GM21529 (cell line): ENCODE measurements at regions not wholly inside any gene's neighbourhood (a gene's known extent, or its start where the extent isn't known, plus 50 kb on each side); places are given as distances from the start of the nearest gene placed in this dataset.
"Not testable (repeated sequence)": the region's sequence is repeated elsewhere in the genome, so short reads cannot be mapped to it uniquely, and the experiment has no call there.

Source experiments
- ATAC-seq: cut with Tn5 transposase; IDR thresholded peaks from one replicate; pipeline ENCODE4 v1.9.1; 2021; ENCODE audit not compliant: unreplicated experiment

GRCh38 chrX:64853424-64853823, 122.8 kb downstream of the ZC4H2 start:
- no peak for ATAC-seq

- ATAC-seq, result no peak
Measured at GRCh38 chrX:64850371-64851082, 125.7 kb downstream of the ZC4H2 start.

GRCh38 chrX:64843224-64843623, 133.0 kb downstream of the ZC4H2 start:
- ATAC-seq, result no peak

- ATAC-seq, result peak; percentile 90
Measured at GRCh38 chrX:64842492-64842891, 133.8 kb downstream of the ZC4H2 start.

GRCh38 chrX:64805683-64806082, 170.6 kb downstream of the ZC4H2 start:
- no peak for ATAC-seq

- ATAC-seq, result no peak
Measured at GRCh38 chrX:64792598-64793337, 183.5 kb downstream of the ZC4H2 start.

- no peak for ATAC-seq
Measured at GRCh38 chrX:64782923-64783322, 193.3 kb downstream of the ZC4H2 start.

GRCh38 chrX:64758047-64758446, 218.2 kb downstream of the ZC4H2 start:
- no peak for ATAC-seq

- ATAC-seq, result no peak
Measured at GRCh38 chrX:64739792-64740378, 236.4 kb downstream of the ZC4H2 start.

GRCh38 chrX:64698317-64698716, 277.9 kb downstream of the ZC4H2 start:
- ATAC-seq, result no peak

- ATAC-seq, result not testable (repeated sequence)
Measured at GRCh38 chrX:64695372-64695771, 280.9 kb downstream of the ZC4H2 start.

- ATAC-seq, result no peak
Measured at GRCh38 chrX:64662876-64663275, 267.6 kb upstream of the MTMR8 start.

GRCh38 chrX:64657229-64657628, 262.0 kb upstream of the MTMR8 start:
- not testable (repeated sequence) for ATAC-seq

- no peak for ATAC-seq
Measured at GRCh38 chrX:64642482-64642881, 247.2 kb upstream of the MTMR8 start.
